ENCODE measurements at regions not wholly inside any gene's neighbourhood (a gene's known extent, or its start where the extent isn't known, plus 50 kb on each side); places are given as distances from the start of the nearest gene placed in this dataset.

GRCh38 chr2:234691968-234692955 lies 195.4 kb upstream of the ARL4C start:
- no peak for DNase-seq

GRCh38 chr2:234691214-234691575 lies 194.3 kb upstream of the ARL4C start:
- DNase-seq = no peak

- no peak for DNase-seq
Measured at GRCh38 chr2:234690569-234691213, 193.8 kb upstream of the ARL4C start.

- no peak for DNase-seq
Measured at GRCh38 chr2:234689911-234690379, 193.1 kb upstream of the ARL4C start.

GRCh38 chr2:234687718-234688475 lies 191.0 kb upstream of the ARL4C start:
- no peak for DNase-seq

- no peak for DNase-seq
Measured at GRCh38 chr2:234686088-234686890, 189.4 kb upstream of the ARL4C start.

GRCh38 chr2:234684466-234684865 lies 187.6 kb upstream of the ARL4C start:
- no peak for DNase-seq

GRCh38 chr2:234683950-234684349 lies 187.1 kb upstream of the ARL4C start:
- no peak for DNase-seq

- DNase-seq = no peak
Measured at GRCh38 chr2:234682492-234683228, 185.8 kb upstream of the ARL4C start.

- DNase-seq = no peak
Measured at GRCh38 chr2:234680688-234681619, 184.1 kb upstream of the ARL4C start.

- DNase-seq = no peak
Measured at GRCh38 chr2:234679741-234680687, 183.1 kb upstream of the ARL4C start.

- DNase-seq = no peak
Measured at GRCh38 chr2:234679301-234679740, 182.4 kb upstream of the ARL4C start.

- DNase-seq = no peak
Measured at GRCh38 chr2:234678711-234679110, 181.8 kb upstream of the ARL4C start.

- no peak for DNase-seq
Measured at GRCh38 chr2:234677758-234678538, 181.1 kb upstream of the ARL4C start.

GRCh38 chr2:234676783-234677450 lies 180.0 kb upstream of the ARL4C start:
- no peak for DNase-seq

GRCh38 chr2:234676109-234676782 lies 179.4 kb upstream of the ARL4C start:
- DNase-seq = no peak

- DNase-seq = no peak
Measured at GRCh38 chr2:234674781-234675201, 177.9 kb upstream of the ARL4C start.

Data from CD4-positive, alpha-beta T cell treated with Interleukin-4 for 4 hours (primary cell).